K562 (cell line): ENCODE measurements at regions not wholly inside any gene's neighbourhood (a gene's known extent, or its start where the extent isn't known, plus 50 kb on each side); places are given as distances from the start of the nearest gene placed in this dataset.

Experiments
- ATAC-seq: fragments of 200-7000 bp; cut with Tn5 transposase; 3 replicates; pipeline ENCODE4 v1.9.1; 2020; ENCODE audit warnings: moderate library complexity
- BruUV-seq: library from RNA; stranded (reverse); fragments of 400-500 nt; replicated peaks from 2 replicates; lab custom pipeline; 2021; lab: Mats Ljungman, UMichigan
- CTCF ChIA-PET: fragments of 300-600 bp; formaldehyde crosslinking; extraction: SDS; loops from one replicate; lab custom pipeline; 2021; ENCODE audit warnings: low intra/inter-chr PET ratio; lab: Yijun Ruan, JAX
- POLR2A ChIA-PET: fragments of 300-600, 350-650 bp; sonication (Branson Sonifier 250); formaldehyde crosslinking; extraction: SDS; loops from one replicate; lab custom pipeline; 2021; ENCODE audit warnings: antibody characterized with exemption, inconsistent platforms; lab: Yijun Ruan, JAX
- DNase-seq, 4 experiments: peaks; one replicate each; pipeline versions ENCODE4 v3.0.0 to v3.0.0-alpha.2; 2011 to 2018; ENCODE audit warnings: low spot score in 3 of 4, mixed read lengths in 3 of 4; ENCODE audit errors: extremely low read depth in 1 of 4
- FAIRE-seq: peaks from 2 replicates; lab custom pipeline; 2011; peaks lifted over from hg19 to GRCh38; lab: Jason Lieb, UNC
- H2AFZ ChIP-seq: 2 replicates; pipeline ENCODE4 v1.6.0; 2011; ENCODE audit warnings: low read depth, low read length, control low read depth, inconsistent platforms
- H3K27ac ChIP-seq: fragments of 200-600 bp; 3 replicates; pipeline ENCODE4 v1.8.0; 2011; ENCODE audit warnings: low read depth, mild to moderate bottlenecking, control low read depth, inconsistent platforms, low read length, moderate library complexity, mixed read lengths; ENCODE audit errors: extremely low read depth
- H3K27me3 ChIP-seq, 2 experiments: fragments of 300-600 bp in 1 of 2; 2 replicates in 1 of 2; 3 replicates in 1 of 2; pipeline versions ENCODE4 v1.6.0 to v1.8.0; 2011; ENCODE audit warnings: inconsistent platforms in 2 of 2, low read length in 2 of 2, mild to moderate bottlenecking in 1 of 2, mixed read lengths in 1 of 2, moderate library complexity in 1 of 2; ENCODE audit not compliant: control insufficient read depth in 2 of 2, insufficient read depth in 2 of 2
- H3K36me3 ChIP-seq: fragments of 300-600 bp; 3 replicates; pipeline ENCODE4 v1.8.0; 2011; ENCODE audit warnings: mild to moderate bottlenecking, low read length, inconsistent platforms; ENCODE audit not compliant: control insufficient read depth, insufficient read depth
- H3K4me1 ChIP-seq, 2 experiments: fragments of 200-600 bp in 1 of 2; replicated peaks in 1 of 2; 2 replicates in 1 of 2; 3 replicates in 1 of 2; pipeline versions ENCODE4 v1.5.1 to v1.8.0; 2011; ENCODE audit warnings: inconsistent platforms in 2 of 2, low read length in 2 of 2, mild to moderate bottlenecking in 1 of 2, mixed read lengths in 1 of 2, moderate library complexity in 1 of 2; ENCODE audit not compliant: control insufficient read depth in 2 of 2, insufficient read depth in 2 of 2
- H3K4me2 ChIP-seq: 2 replicates; pipeline ENCODE4 v1.6.1; 2011; ENCODE audit warnings: low read length, control low read depth, inconsistent platforms, mixed read lengths; ENCODE audit not compliant: insufficient read depth
- H3K4me3 ChIP-seq: fragments of 200-600 bp; sonication (generic), shearing (Covaris generic); 2 replicates; pipeline ENCODE4 v1.5.1; 2016; ENCODE audit warnings: control low read depth, inconsistent platforms
- H3K79me2 ChIP-seq: fragments of 200-600 bp; 3 replicates; pipeline ENCODE4 v1.8.0; 2011; ENCODE audit warnings: low read length, inconsistent platforms; ENCODE audit not compliant: control insufficient read depth, insufficient read depth
- H3K9ac ChIP-seq, 2 experiments: 2 replicates each; pipeline versions ENCODE4 v1.6.0 to v1.6.1; 2011; ENCODE audit warnings: low read depth in 2 of 2, low read length in 2 of 2, control low read depth in 1 of 2, inconsistent platforms in 1 of 2, mild to moderate bottlenecking in 1 of 2, mixed read lengths in 1 of 2; ENCODE audit not compliant: insufficient read depth in 1 of 2
- H3K9me1 ChIP-seq: one replicate; pipeline ENCODE4 v1.6.0; 2011; ENCODE audit warnings: inconsistent platforms, mild to moderate bottlenecking, low read length, moderate library complexity; ENCODE audit not compliant: control insufficient read depth, insufficient read depth
- H3K9me3 ChIP-seq: replicated peaks from 2 replicates; pipeline ENCODE4 v1.5.1; 2011; ENCODE audit warnings: low read depth, low read length, inconsistent platforms; ENCODE audit not compliant: control insufficient read depth, insufficient read depth
- H4K20me1 ChIP-seq: replicated peaks from 2 replicates; pipeline ENCODE4 v1.6.1; 2011; ENCODE audit warnings: low read length, inconsistent platforms, mixed read lengths; ENCODE audit not compliant: control insufficient read depth, insufficient read depth
- EHMT2 ChIP-seq: fragments of 450-650 bp; IDR thresholded peaks from 2 replicates; pipeline ENCODE4 v1.6.1; 2018; ENCODE audit warnings: antibody characterized with exemption
- FOSL1 ChIP-seq: fragments of 200-800 bp; sonication (Bioruptor generic); conservative IDR thresholded peaks from 2 replicates; pipeline ENCODE4 v1.6.1; 2016; ENCODE audit warnings: missing genetic modification characterization, missing compliant biosample characterization
- HDGF ChIP-seq: fragments of 450-650 bp; IDR thresholded peaks from 2 replicates; pipeline ENCODE4 v1.6.1; 2016
- HNRNPL ChIP-seq: fragments of 200-400 bp; formaldehyde crosslinking; IDR thresholded peaks from 2 replicates; pipeline ENCODE4 v1.6.1; 2017; ENCODE audit warnings: low read depth, mild to moderate bottlenecking, low read length
- NR2C1 ChIP-seq, 2 experiments: fragments of 450-650 bp; IDR thresholded peaks; 2 replicates each; pipeline ENCODE4 v1.6.1; 2017; ENCODE audit warnings: mild to moderate bottlenecking in 2 of 2, antibody characterized with exemption in 1 of 2, inconsistent platforms in 1 of 2, missing compliant biosample characterization in 1 of 2, missing genetic modification characterization in 1 of 2
- NR2C2 ChIP-seq, 2 experiments: fragments of 200-800 bp in 1 of 2; sonication (Bioruptor generic) in 1 of 2; sonication (generic) in 1 of 2; formaldehyde crosslinking in 1 of 2; IDR thresholded peaks; 2 replicates each; pipeline versions ENCODE4 v1.6.1 to v1.8.0; 2016 to 2022; ENCODE audit warnings: mild to moderate bottlenecking in 1 of 2, missing compliant biosample characterization in 1 of 2, missing genetic modification characterization in 1 of 2, missing genetic modification reagents in 1 of 2
- RCOR1 ChIP-seq, 2 experiments: IDR thresholded peaks; 2 replicates each; pipeline ENCODE4 v1.6.1; 2012; ENCODE audit warnings: low read depth in 2 of 2, low read length in 2 of 2, borderline replicate concordance in 1 of 2, improper control_type of control experiment in 1 of 2
- RFX5 ChIP-seq: IDR thresholded peaks from 2 replicates; pipeline ENCODE4 v1.6.1; 2011; ENCODE audit warnings: low read depth, mild to moderate bottlenecking, improper control_type of control experiment, low read length
- WGBS: fragments of 100-300 bp; shearing (Covaris generic); methylation state at CpG from one replicate; pipeline ENCODE4 v1.1.6; 2016; ENCODE audit warnings: low coverage, mixed read lengths; ENCODE audit not compliant: insufficient coverage; ENCODE audit errors: missing lambda C conversion rate; 5-methylcytosine and 5-hydroxymethylcytosine counted together
- in situ Hi-C: fragments of 300-500 bp; cut with MboI; formaldehyde crosslinking; loops from 4 replicates; pipeline ENCODE4 v1.15.0; 2018; ENCODE audit warnings: inconsistent platforms, mixed read lengths
- intact Hi-C: fragments of 100-400 bp; cut with micrococcal nuclease; formaldehyde crosslinking; loops from 2 replicates; pipeline ENCODE4 v1.14.2; 2022

DNA sequence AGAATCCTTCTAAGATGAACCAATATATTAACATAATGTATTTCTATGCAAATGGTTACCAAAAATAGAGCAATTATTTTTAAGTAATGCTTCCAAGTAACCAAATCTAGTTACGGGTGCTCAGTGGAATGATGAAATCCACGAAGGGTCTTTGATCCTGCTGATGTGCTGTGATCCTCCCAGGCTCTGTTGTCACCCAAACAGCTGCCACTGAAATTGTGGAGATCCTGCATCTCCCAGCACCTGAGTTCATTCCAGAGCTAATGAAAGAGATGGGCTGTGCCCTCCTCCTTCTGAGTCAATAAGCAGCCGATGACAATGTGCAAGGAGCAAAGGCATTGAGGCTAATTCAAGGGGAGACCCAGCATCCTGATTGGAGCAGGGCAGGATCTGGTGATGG lies 362.4 kb upstream of the SOX11 start:
- ChIA-PET POLR2A (no interaction called here), CTCF (no interaction called here)
- no peak overlapping the region for H3K9ac ChIP-seq
- in situ Hi-C loops (no loop called here), intact Hi-C loops (no loop called here)
- FAIRE-seq (no peak), ATAC-seq (no peak), DNase-seq (no peak)
- H3K4me2 ChIP-seq, result no peak overlapping the region
- no peak overlapping the region for H2AFZ ChIP-seq
- WGBS, result 0% methylated on average over 3 of the region's 3 CpGs
- no peaks in the 10 kb centered on the region for H3K27me3 ChIP-seq
- TF ChIP-seq RFX5 (no peak), NR2C2 (CRISPR knock-in tag; IDR thresholded peaks at IDR 0.05) (no peak), NR2C2 (tag; IDR thresholded peaks at IDR 0.05) (no peak), EHMT2 (no peak), HDGF (no peak), FOSL1 (no peak), RCOR1 (IDR thresholded peaks at IDR 0.05; ENCODE audit: borderline replicate concordance in 1 of 2, low read depth in 2 of 2, low read length in 2 of 2) (no peak), HNRNPL (no peak), NR2C1 (IDR thresholded peaks at IDR 0.05) (no peak), NR2C1 (tag; IDR thresholded peaks at IDR 0.05) (no peak)
- no peaks in the 10 kb centered on the region for H3K4me1 ChIP-seq
- H3K9me3 ChIP-seq, result no peaks in the 10 kb centered on the region
- no peaks in the 10 kb centered on the region for H4K20me1 ChIP-seq
- no peak overlapping the region for H3K4me3 ChIP-seq
- H3K79me2 ChIP-seq, result no peaks in the 10 kb centered on the region
- no TSS peak for BruUV-seq
- no peaks in the 10 kb centered on the region for H3K9me1 ChIP-seq
- no peak overlapping the region for H3K27ac ChIP-seq
- no peaks in the 10 kb centered on the region for H3K36me3 ChIP-seq
